ENCODE measurements at regions not wholly inside any gene's neighbourhood (a gene's known extent, or its start where the extent isn't known, plus 50 kb on each side); places are given as distances from the start of the nearest gene placed in this dataset.

DNA sequence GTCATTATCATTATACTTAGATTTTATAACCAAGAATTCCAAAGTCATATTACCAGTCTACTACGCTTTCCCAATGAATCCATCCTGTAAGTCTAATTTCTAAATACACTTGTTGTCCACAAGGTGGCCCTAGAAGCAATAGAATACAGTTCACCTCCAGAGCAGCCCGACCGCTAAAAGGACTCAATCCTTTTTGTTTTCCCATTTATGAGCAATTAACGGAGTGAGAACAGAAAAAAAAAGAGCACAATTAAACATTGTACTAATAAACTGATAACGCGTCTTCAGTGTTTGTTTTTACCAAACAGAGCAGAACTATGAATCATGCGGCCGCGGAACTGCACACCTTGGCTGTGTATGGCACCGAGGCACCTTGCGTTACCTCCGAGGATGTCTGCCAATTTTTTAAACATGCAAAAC lies 160.7 kb upstream of the DAPK1 start:
- TF ChIP-seq SP1 (IDR thresholded peaks at IDR 0.05) (no peak), HDGF (IDR thresholded peaks at IDR 0.05; ENCODE audit: borderline replicate concordance) (no peak), FOXA1 (IDR thresholded peaks at IDR 0.05) (no peak), L3MBTL2 (conservative IDR thresholded peaks at IDR 0.05) (no peak), ARNT (IDR thresholded peaks at IDR 0.05) (no peak), BHLHE40 (IDR thresholded peaks at IDR 0.05; ENCODE audit: borderline replicate concordance) (no peak), LEF1 (IDR thresholded peaks at IDR 0.05; ENCODE audit: borderline replicate concordance) (no peak), SUZ12 (IDR thresholded peaks at IDR 0.05) (no peak), FOXM1 (IDR thresholded peaks at IDR 0.05; ENCODE audit: borderline replicate concordance) (no peak), TARDBP (IDR thresholded peaks at IDR 0.05) (no peak), ELF4 (IDR thresholded peaks at IDR 0.05) (no peak)
- TF ChIP-seq, protein P1, sequence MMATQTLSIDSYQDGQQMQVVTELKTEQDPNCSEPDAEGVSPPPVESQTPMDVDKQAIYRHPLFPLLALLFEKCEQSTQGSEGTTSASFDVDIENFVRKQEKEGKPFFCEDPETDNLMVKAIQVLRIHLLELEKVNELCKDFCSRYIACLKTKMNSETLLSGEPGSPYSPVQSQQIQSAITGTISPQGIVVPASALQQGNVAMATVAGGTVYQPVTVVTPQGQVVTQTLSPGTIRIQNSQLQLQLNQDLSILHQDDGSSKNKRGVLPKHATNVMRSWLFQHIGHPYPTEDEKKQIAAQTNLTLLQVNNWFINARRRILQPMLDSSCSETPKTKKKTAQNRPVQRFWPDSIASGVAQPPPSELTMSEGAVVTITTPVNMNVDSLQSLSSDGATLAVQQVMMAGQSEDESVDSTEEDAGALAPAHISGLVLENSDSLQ (IDR thresholded peaks at IDR 0.05): no peak
